ENCODE measurements at regions not wholly inside any gene's neighbourhood (a gene's known extent, or its start where the extent isn't known, plus 50 kb on each side); places are given as distances from the start of the nearest gene placed in this dataset.

GRCh38 chr20:60976139-60976538 lies 275.9 kb upstream of the CDH4 start:
- H2AFZ ChIP-seq (replicated peaks; ENCODE audit: low read length, poor library complexity), result no peak overlapping the region
- H2AK9ac ChIP-seq (replicated peaks; ENCODE audit: low read depth, low read length, poor library complexity), result no peak overlapping the region
- DNase-seq, result no peak
- POLR2A ChIA-PET (ENCODE audit: unreplicated experiment), result no interaction called here
- H3K4ac ChIP-seq (ENCODE audit: low read depth, low read length), result no peak overlapping the region
- TF ChIP-seq RFX5 (IDR thresholded peaks at IDR 0.05; ENCODE audit: low read depth, low read length) (no peak), CEBPB (IDR thresholded peaks at IDR 0.05; ENCODE audit: low read depth, low read length) (no peak), RCOR1 (IDR thresholded peaks at IDR 0.05; ENCODE audit: insufficient replicate concordance, low read length) (no peak), ELK1 (IDR thresholded peaks at IDR 0.05; ENCODE audit: borderline replicate concordance, low read depth, low read length) (no peak), MAZ (IDR thresholded peaks at IDR 0.05; ENCODE audit: borderline replicate concordance, low read depth, low read length) (no peak), CHD1 (IDR thresholded peaks at IDR 0.05; ENCODE audit: low read depth, low read length) (no peak), POLR2A (IDR thresholded peaks at IDR 0.05; ENCODE audit: low read depth, low read length) (no peak), BHLHE40 (IDR thresholded peaks at IDR 0.05; ENCODE audit: low read depth, low read length) (no peak), FOS (IDR thresholded peaks at IDR 0.05; ENCODE audit: low read depth, low read length) (no peak), USF2 (IDR thresholded peaks at IDR 0.05; ENCODE audit: low read depth, low read length) (no peak), MXI1 (IDR thresholded peaks at IDR 0.05; ENCODE audit: borderline replicate concordance, low read depth, low read length) (no peak), SMC3 (IDR thresholded peaks at IDR 0.05; ENCODE audit: low read depth, low read length) (no peak), RAD21 (IDR thresholded peaks at IDR 0.05; ENCODE audit: low read length) (no peak), NFE2L2 (IDR thresholded peaks at IDR 0.05; ENCODE audit: low read depth, low read length) (no peak), MAFK (IDR thresholded peaks at IDR 0.05; ENCODE audit: low read depth, low read length) (no peak), CTCF (conservative IDR thresholded peaks at IDR 0.05; ENCODE audit: low read depth, low read length) (no peak)
- CTCF ChIA-PET, result no interaction called here
- 20% methylated on average over 1 of the region's 15 CpGs; no CpG with 5 or more reads in 1 of the 2 experiments for WGBS, 2 experiments (ENCODE audit: extremely low coverage in 2 of 2, insufficient read length in 1 of 2)
- no peak overlapping the region for H2BK5ac ChIP-seq (ENCODE audit: low read depth, low read length, poor library complexity, severe bottlenecking)
- H3K4me1 ChIP-seq (ENCODE audit: control insufficient read depth, insufficient read depth, low read length), result no peaks in the 10 kb centered on the region
- H3K9me1 ChIP-seq (ENCODE audit: insufficient read depth, low read length), result no peaks in the 10 kb centered on the region
- H4K20me1 ChIP-seq (ENCODE audit: insufficient read depth, low read length), result no peaks in the 10 kb centered on the region
- no peak overlapping the region for H2AK5ac ChIP-seq (ENCODE audit: low read depth, low read length)
- H3K4me3 ChIP-seq (ENCODE audit: insufficient read depth, low read depth, low read length), result no peak overlapping the region
- H3K4me2 ChIP-seq (ENCODE audit: low read depth, low read length), result no peak overlapping the region
- H2BK120ac ChIP-seq (ENCODE audit: low read depth, low read length), result no peak overlapping the region
- in situ Hi-C loops (cut with MboI; ENCODE audit: low sequenced_read_pairs), result no loop called here
- H3K9ac ChIP-seq (ENCODE audit: low read depth, low read length), result no peak overlapping the region
- no TSS peak for BruUV-seq (replicated peaks)
- H3K27me3 ChIP-seq (ENCODE audit: control insufficient read depth, insufficient read depth, low read length), result no peaks in the 10 kb centered on the region
- no peak overlapping the region for H3K18ac ChIP-seq (ENCODE audit: low read depth, low read length)
- peaks cover 11% of the 10 kb centered on the region for H3K9me3 ChIP-seq (ENCODE audit: control insufficient read depth, insufficient read depth, low read length)
- no peak overlapping the region for H4K8ac ChIP-seq (ENCODE audit: low read depth in 2 of 2, low read length in 2 of 2)
- H3K27ac ChIP-seq (ENCODE audit: insufficient read depth, low read length), result no peak overlapping the region
- intact Hi-C loops (cut with micrococcal nuclease), result no loop called here
- no peak overlapping the region for H3K14ac ChIP-seq (replicated peaks; ENCODE audit: low read depth, low read length)
- H4K91ac ChIP-seq (ENCODE audit: insufficient read depth, low read depth, low read length), result no peak overlapping the region
- H3K79me1 ChIP-seq (ENCODE audit: low read depth in 1 of 2, low read length in 2 of 2), result no peaks in the 10 kb centered on the region
- no peak overlapping the region for H2BK15ac ChIP-seq (ENCODE audit: low read depth, low read length)
- H4K5ac ChIP-seq (ENCODE audit: low read depth, low read length), result no peak overlapping the region
- H2BK20ac ChIP-seq (ENCODE audit: low read depth, low read length), result no peak overlapping the region
- no peak overlapping the region for H3K23ac ChIP-seq (ENCODE audit: low read depth, low read length)
- dilution Hi-C loops (cut with HindIII; ENCODE audit: low sequenced_read_pairs, unreplicated experiment), result no loop called here
- H3K36me3 ChIP-seq (ENCODE audit: control insufficient read depth, insufficient read depth, low read length), result no peaks in the 10 kb centered on the region
- ATAC-seq (ENCODE audit: low read depth), result no peak
- H3K56ac ChIP-seq (ENCODE audit: extremely low read depth, insufficient read depth, low read length), result no peak overlapping the region
